ENCODE measurements at regions not wholly inside any gene's neighbourhood (a gene's known extent, or its start where the extent isn't known, plus 50 kb on each side); places are given as distances from the start of the nearest gene placed in this dataset.

GRCh38 chr18:37636831-37637477 is 71.4 kb upstream of the CELF4 start:
- TF ChIP-seq FOXM1 (IDR thresholded peaks at IDR 0.05; ENCODE audit: borderline replicate concordance) (no peak), FOXK2 (IDR thresholded peaks at IDR 0.05) (no peak), ZNF384 (IDR thresholded peaks at IDR 0.05) (no peak), L3MBTL2 (conservative IDR thresholded peaks at IDR 0.05) (no peak), HDGF (IDR thresholded peaks at IDR 0.05; ENCODE audit: borderline replicate concordance) (no peak), LEF1 (IDR thresholded peaks at IDR 0.05; ENCODE audit: borderline replicate concordance) (no peak), FOXA1 (IDR thresholded peaks at IDR 0.05) (no peak), TARDBP (IDR thresholded peaks at IDR 0.05) (no peak), ARNT (IDR thresholded peaks at IDR 0.05) (no peak), SP1 (IDR thresholded peaks at IDR 0.05) (no peak), NFRKB (IDR thresholded peaks at IDR 0.05) (no peak), ELF4 (IDR thresholded peaks at IDR 0.05) (no peak), SUZ12 (IDR thresholded peaks at IDR 0.05) (no peak), CTBP1 (IDR thresholded peaks at IDR 0.05; ENCODE audit: borderline replicate concordance) (no peak)
- DNase-seq (ENCODE audit: extremely low spot score) = no peak
- ChIA-PET POLR2A (no interaction called here), CTCF (interaction anchor here (0.5 kb wide), 1 partner anchor 31 kb away, joined by 5 read pairs; no protein-coding TSS in a partner anchor)

GRCh38 chr18:37634516-37634915 is 68.9 kb upstream of the CELF4 start:
- no peak for DNase-seq (ENCODE audit: extremely low spot score)
- ChIA-PET POLR2A (no interaction called here), CTCF (no interaction called here)
- TF ChIP-seq L3MBTL2 (conservative IDR thresholded peaks at IDR 0.05) = no peak
- no peak for TF ChIP-seq SUZ12 (IDR thresholded peaks at IDR 0.05)
- TF ChIP-seq ARNT (IDR thresholded peaks at IDR 0.05) = no peak
- TF ChIP-seq BHLHE40 (IDR thresholded peaks at IDR 0.05; ENCODE audit: borderline replicate concordance) = no peak
- TF ChIP-seq HDGF (IDR thresholded peaks at IDR 0.05; ENCODE audit: borderline replicate concordance) = no peak
- no peak for TF ChIP-seq FOXM1 (IDR thresholded peaks at IDR 0.05; ENCODE audit: borderline replicate concordance)
- TF ChIP-seq SP1 (IDR thresholded peaks at IDR 0.05) = no peak
- no peak for TF ChIP-seq FOXA1 (IDR thresholded peaks at IDR 0.05)
- no peak for TF ChIP-seq LEF1 (IDR thresholded peaks at IDR 0.05; ENCODE audit: borderline replicate concordance)
- TF ChIP-seq NFRKB (IDR thresholded peaks at IDR 0.05) = no peak
- TF ChIP-seq ELF4 (IDR thresholded peaks at IDR 0.05) = no peak
- no peak for TF ChIP-seq ZNF384 (IDR thresholded peaks at IDR 0.05)
- no peak for TF ChIP-seq PKNOX1 (IDR thresholded peaks at IDR 0.05)
- no peak for TF ChIP-seq CTBP1 (IDR thresholded peaks at IDR 0.05; ENCODE audit: borderline replicate concordance)
- TF ChIP-seq FOXK2 (IDR thresholded peaks at IDR 0.05) = no peak
- TF ChIP-seq TARDBP (IDR thresholded peaks at IDR 0.05) = no peak

- TF ChIP-seq PKNOX1 (IDR thresholded peaks at IDR 0.05) (no peak), FOXK2 (IDR thresholded peaks at IDR 0.05) (no peak), NFRKB (IDR thresholded peaks at IDR 0.05) (no peak), CTBP1 (IDR thresholded peaks at IDR 0.05; ENCODE audit: borderline replicate concordance) (no peak), L3MBTL2 (conservative IDR thresholded peaks at IDR 0.05) (no peak), BHLHE40 (IDR thresholded peaks at IDR 0.05; ENCODE audit: borderline replicate concordance) (no peak), HDGF (IDR thresholded peaks at IDR 0.05; ENCODE audit: borderline replicate concordance) (no peak), ARNT (IDR thresholded peaks at IDR 0.05) (no peak), ELF4 (IDR thresholded peaks at IDR 0.05) (no peak), TARDBP (IDR thresholded peaks at IDR 0.05) (no peak), LEF1 (IDR thresholded peaks at IDR 0.05; ENCODE audit: borderline replicate concordance) (no peak), ZNF384 (IDR thresholded peaks at IDR 0.05) (no peak), SP1 (IDR thresholded peaks at IDR 0.05) (no peak), FOXM1 (IDR thresholded peaks at IDR 0.05; ENCODE audit: borderline replicate concordance) (no peak), SUZ12 (IDR thresholded peaks at IDR 0.05) (no peak), FOXA1 (IDR thresholded peaks at IDR 0.05) (no peak)
- DNase-seq (ENCODE audit: extremely low spot score) = no peak
- CTCF ChIA-PET = no interaction called here
- POLR2A ChIA-PET = no interaction called here
These were observed 65.8 kb upstream of the CELF4 start for GRCh38 chr18:37631422-37631821.

- no peak for TF ChIP-seq LEF1 (IDR thresholded peaks at IDR 0.05; ENCODE audit: borderline replicate concordance)
- TF ChIP-seq SP1 (IDR thresholded peaks at IDR 0.05) = no peak
- no peak for TF ChIP-seq PKNOX1 (IDR thresholded peaks at IDR 0.05)
- no peak for TF ChIP-seq ZNF384 (IDR thresholded peaks at IDR 0.05)
- TF ChIP-seq BHLHE40 (IDR thresholded peaks at IDR 0.05; ENCODE audit: borderline replicate concordance) = no peak
- TF ChIP-seq TARDBP (IDR thresholded peaks at IDR 0.05) = no peak
- TF ChIP-seq L3MBTL2 (conservative IDR thresholded peaks at IDR 0.05) = no peak
- TF ChIP-seq HDGF (IDR thresholded peaks at IDR 0.05; ENCODE audit: borderline replicate concordance) = no peak
- no peak for TF ChIP-seq CTBP1 (IDR thresholded peaks at IDR 0.05; ENCODE audit: borderline replicate concordance)
- no peak for TF ChIP-seq SUZ12 (IDR thresholded peaks at IDR 0.05)
- TF ChIP-seq ELF4 (IDR thresholded peaks at IDR 0.05) = no peak
- no peak for TF ChIP-seq ARNT (IDR thresholded peaks at IDR 0.05)
- TF ChIP-seq FOXK2 (IDR thresholded peaks at IDR 0.05) = no peak
- TF ChIP-seq FOXA1 (IDR thresholded peaks at IDR 0.05) = no peak
- no peak for TF ChIP-seq FOXM1 (IDR thresholded peaks at IDR 0.05; ENCODE audit: borderline replicate concordance)
- TF ChIP-seq NFRKB (IDR thresholded peaks at IDR 0.05) = no peak
- CTCF ChIA-PET = no interaction called here
- DNase-seq (ENCODE audit: extremely low spot score) = no peak
- POLR2A ChIA-PET = no interaction called here
These were observed 64.7 kb upstream of the CELF4 start for GRCh38 chr18:37630334-37630733.

GRCh38 chr18:37628470-37629220 is 63.0 kb upstream of the CELF4 start:
- no peak for DNase-seq (ENCODE audit: extremely low spot score)
- POLR2A ChIA-PET = no interaction called here
- CTCF ChIA-PET = no interaction called here
- no peak for TF ChIP-seq NFRKB (IDR thresholded peaks at IDR 0.05)
- no peak for TF ChIP-seq HDGF (IDR thresholded peaks at IDR 0.05; ENCODE audit: borderline replicate concordance)
- TF ChIP-seq ZNF384 (IDR thresholded peaks at IDR 0.05) = no peak
- TF ChIP-seq ELF4 (IDR thresholded peaks at IDR 0.05) = no peak
- no peak for TF ChIP-seq FOXK2 (IDR thresholded peaks at IDR 0.05)
- no peak for TF ChIP-seq FOXM1 (IDR thresholded peaks at IDR 0.05; ENCODE audit: borderline replicate concordance)
- TF ChIP-seq L3MBTL2 (conservative IDR thresholded peaks at IDR 0.05) = no peak
- TF ChIP-seq CTBP1 (IDR thresholded peaks at IDR 0.05; ENCODE audit: borderline replicate concordance) = no peak
- no peak for TF ChIP-seq SP1 (IDR thresholded peaks at IDR 0.05)
- no peak for TF ChIP-seq SUZ12 (IDR thresholded peaks at IDR 0.05)
- TF ChIP-seq BHLHE40 (IDR thresholded peaks at IDR 0.05; ENCODE audit: borderline replicate concordance) = no peak

Data from HEK293T (cell line).